SH-SY5Y (cell line): ENCODE measurements at regions not wholly inside any gene's neighbourhood (a gene's known extent, or its start where the extent isn't known, plus 50 kb on each side); places are given as distances from the start of the nearest gene placed in this dataset.

ENCODE experiments used
- GATA2 ChIP-seq: IDR thresholded peaks from 2 replicates; pipeline ENCODE4 v1.6.1; 2011; ENCODE audit warnings: mild to moderate bottlenecking, low read depth, low read length
- GATA3 ChIP-seq: IDR thresholded peaks from 2 replicates; pipeline ENCODE4 v1.6.1; 2011; ENCODE audit warnings: low read depth, mild to moderate bottlenecking, low read length, moderate library complexity

DNA sequence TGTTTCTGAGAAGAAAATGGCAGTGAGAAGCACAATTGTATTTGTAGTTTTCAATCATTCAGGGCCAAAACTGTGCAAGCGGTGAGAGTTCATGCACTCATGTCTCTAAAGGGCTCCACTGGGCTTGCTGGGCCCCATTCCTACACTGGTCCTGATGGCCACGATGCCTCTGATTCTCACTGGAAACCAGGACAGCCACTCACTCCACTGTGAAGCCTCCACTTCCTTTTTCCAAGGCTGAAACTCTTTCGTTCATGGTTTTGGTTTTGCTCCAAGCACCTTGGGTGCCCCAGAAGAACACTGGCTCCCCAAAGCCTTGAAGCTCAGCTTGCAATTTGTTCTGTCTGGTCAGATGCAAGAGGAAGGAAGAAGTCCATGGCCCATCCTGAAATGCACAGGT, 390.0 kb upstream of the MKI67 start:
- TF ChIP-seq GATA2: no peak
- TF ChIP-seq GATA3: no peak
